ENCODE measurements at regions not wholly inside any gene's neighbourhood (a gene's known extent, or its start where the extent isn't known, plus 50 kb on each side); places are given as distances from the start of the nearest gene placed in this dataset.

DNA sequence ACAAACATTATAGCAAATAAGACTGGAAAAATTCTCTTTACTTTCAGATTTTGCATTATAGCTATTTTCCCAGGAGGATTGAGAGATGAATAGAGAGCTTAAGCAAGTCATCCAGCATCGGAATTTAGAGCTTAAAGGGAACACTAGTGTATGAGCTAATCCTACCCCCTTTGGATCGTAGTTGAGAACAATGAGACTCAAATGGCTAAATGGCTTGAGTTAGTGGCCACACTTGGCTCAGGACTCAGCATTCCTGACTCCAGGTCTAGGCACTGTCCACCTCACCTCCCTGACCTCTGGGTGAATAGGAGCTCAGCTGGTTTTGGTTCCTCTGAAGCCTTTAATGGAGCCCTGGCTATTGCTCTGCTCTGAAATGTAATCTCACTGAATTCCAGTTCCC lies 97.5 kb upstream of the CXCR4 start:
- DNase-seq (ENCODE audit: low read depth): no peak
- no peak overlapping the region for H3K4me3 ChIP-seq (ENCODE audit: low read depth, low read length)
- TF ChIP-seq, protein P1, sequence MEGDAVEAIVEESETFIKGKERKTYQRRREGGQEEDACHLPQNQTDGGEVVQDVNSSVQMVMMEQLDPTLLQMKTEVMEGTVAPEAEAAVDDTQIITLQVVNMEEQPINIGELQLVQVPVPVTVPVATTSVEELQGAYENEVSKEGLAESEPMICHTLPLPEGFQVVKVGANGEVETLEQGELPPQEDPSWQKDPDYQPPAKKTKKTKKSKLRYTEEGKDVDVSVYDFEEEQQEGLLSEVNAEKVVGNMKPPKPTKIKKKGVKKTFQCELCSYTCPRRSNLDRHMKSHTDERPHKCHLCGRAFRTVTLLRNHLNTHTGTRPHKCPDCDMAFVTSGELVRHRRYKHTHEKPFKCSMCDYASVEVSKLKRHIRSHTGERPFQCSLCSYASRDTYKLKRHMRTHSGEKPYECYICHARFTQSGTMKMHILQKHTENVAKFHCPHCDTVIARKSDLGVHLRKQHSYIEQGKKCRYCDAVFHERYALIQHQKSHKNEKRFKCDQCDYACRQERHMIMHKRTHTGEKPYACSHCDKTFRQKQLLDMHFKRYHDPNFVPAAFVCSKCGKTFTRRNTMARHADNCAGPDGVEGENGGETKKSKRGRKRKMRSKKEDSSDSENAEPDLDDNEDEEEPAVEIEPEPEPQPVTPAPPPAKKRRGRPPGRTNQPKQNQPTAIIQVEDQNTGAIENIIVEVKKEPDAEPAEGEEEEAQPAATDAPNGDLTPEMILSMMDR (IDR thresholded peaks at IDR 0.05; ENCODE audit: insufficient read depth, low read length): no peak

DNA sequence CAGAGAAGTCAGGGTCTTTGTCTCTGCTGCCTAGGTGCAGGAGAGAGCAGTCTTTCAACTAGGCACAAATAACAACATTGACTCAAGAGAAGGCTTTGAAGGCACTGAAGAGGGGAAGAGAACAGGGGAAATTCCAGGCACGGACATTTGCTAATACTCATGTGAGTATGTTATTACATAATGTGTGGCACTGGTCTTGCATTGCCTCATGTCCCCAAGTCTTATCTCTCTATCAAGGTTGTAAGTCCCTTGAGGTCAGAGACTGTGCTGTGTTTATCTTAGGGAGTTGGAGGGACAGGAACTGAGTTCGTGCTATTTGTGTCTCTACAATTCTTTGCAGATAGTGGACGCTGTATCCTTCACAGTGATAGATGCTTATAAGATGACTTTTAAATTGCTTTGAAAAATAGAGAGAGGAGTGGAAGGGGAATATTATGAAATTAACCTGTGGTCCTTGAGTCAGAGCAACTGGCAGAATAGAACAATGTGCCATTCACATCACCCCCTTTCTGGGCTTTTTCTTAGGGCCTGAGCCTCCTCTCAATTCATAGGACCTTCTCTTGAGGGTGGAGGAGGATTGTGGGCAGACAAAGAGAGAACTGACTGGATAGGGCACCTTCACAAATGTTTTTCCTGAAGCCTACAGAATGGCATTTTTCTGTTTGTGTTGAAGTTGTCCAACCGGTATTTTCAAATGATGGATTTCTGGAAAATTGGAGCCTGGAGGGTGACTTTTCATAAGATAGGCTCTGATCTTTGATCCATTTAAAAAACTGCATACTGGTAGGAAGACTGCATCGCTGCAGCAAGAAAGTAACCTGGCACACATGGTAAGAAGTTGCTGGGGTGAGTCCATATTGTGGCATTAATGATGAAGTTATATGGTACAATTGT lies 96.6 kb upstream of the CXCR4 start:
- TF ChIP-seq, protein P1 (IDR thresholded peaks at IDR 0.05; ENCODE audit: insufficient read depth, low read length): no peak
- no peak for DNase-seq (ENCODE audit: low read depth)
- H3K4me3 ChIP-seq (ENCODE audit: low read depth, low read length): no peak overlapping the region

DNA sequence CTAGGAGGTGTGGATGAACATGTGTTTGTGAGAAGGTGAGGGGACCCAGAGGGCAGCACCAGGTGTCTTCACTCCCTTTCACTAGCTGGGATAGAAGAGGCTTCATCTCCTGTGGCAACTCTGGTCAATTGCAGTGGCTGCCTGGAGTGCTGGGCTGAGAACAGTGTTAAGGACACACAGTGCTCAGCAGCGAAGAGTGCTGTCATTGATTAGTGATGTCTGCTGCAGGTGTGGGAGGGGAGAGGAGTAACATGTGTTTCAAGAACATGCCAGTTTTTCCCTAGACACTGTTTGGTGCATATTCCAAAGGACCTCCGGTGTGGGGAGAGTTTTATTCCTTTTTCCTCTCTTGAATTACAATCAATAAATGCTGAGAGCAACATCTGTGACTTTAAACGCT lies 95.9 kb upstream of the CXCR4 start:
- DNase-seq (ENCODE audit: low read depth): no peak
- TF ChIP-seq, protein P1 (IDR thresholded peaks at IDR 0.05; ENCODE audit: insufficient read depth, low read length): no peak
- no peak overlapping the region for H3K4me3 ChIP-seq (ENCODE audit: low read depth, low read length)

DNA sequence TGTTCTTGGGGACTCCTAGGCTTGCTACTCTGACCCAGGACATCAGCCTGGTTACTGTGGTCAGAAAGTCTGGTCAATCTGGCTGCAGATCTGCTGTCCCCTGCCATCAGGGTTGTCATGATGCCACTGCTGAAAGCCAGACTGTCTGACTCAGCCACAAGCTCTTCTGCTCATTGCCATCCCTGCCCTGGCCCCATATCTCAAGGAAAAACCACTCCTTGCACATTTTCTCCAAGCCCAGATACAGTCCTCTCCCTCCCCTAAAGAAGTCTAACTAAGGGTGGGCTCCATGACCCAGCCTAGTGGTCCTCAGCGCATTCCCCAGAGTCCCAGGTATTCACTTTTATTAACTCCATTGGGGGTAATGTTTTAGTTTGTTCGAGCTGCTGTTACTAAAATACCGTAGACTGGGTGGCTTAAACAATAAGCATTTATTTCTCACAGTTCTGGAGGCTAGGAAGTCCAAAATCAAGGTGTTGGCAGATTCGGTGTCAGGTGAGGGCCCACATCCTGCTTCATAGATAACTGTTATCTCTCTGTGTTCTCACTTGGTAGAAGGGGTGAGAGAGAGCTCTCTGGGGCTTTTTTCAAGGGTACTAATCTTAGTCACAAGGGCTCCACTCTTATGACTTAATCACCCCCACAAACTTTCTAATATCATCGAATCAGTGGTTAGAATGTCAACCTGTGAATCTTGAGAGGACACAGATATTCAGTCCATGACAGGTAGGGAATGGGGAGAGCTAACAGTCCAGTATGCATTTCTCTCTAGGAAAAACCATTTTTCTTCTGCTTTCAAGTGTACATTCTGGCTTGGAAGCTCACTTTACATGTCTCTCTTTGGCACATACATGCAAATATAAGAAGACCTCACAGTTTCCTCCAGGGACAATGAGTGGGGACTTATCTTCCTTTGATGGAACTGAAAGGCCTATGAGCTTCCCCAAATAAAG lies 94.8 kb upstream of the CXCR4 start:
- TF ChIP-seq, protein P1 (IDR thresholded peaks at IDR 0.05; ENCODE audit: insufficient read depth, low read length): no peak
- H3K4me3 ChIP-seq (ENCODE audit: low read depth, low read length): no peak overlapping the region
- no peak for DNase-seq (ENCODE audit: low read depth)

DNA sequence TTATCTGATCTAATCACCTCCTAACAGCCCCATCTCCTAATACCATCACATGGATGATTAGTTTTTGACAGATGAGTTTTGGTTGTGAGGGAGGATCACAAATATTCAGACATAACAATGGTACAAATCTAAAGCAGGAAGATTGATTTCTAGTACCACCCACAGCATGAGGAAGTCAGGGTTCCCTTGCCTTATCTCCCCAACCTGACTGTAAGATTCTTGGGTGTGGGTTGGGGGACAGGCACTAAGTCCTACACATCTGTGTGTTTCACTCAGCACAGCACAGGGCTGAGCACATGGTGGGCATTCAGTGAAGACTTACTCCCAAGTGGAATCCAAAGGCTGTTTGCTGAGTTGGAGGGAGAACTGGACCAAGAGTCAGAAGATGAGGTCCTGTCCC lies 93.8 kb upstream of the CXCR4 start:
- no peak for DNase-seq (ENCODE audit: low read depth)
- H3K4me3 ChIP-seq (ENCODE audit: low read depth, low read length): no peak overlapping the region
- TF ChIP-seq, protein P1 (IDR thresholded peaks at IDR 0.05; ENCODE audit: insufficient read depth, low read length): no peak

DNA sequence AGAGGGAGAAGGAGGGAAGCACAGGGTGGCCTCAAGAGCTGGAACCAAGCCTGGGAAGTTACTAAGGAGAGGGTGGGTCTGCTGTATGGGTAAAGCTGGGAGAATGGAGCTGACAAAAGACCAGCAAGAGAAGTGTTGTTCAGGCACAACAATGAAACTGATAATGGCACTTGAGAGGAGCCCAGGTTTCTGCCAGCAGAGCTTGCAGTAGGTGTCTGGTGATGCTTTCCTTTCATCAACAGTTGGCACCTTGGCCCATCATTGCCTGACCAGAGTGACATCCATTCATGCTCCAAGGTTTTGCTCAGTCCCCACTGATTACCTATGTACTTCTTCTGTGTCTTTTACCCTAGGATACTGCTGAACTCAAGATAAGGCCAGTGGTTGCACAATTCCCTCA lies 92.9 kb upstream of the CXCR4 start:
- DNase-seq (ENCODE audit: low read depth): peak; percentile 6
- TF ChIP-seq, protein P1 (IDR thresholded peaks at IDR 0.05; ENCODE audit: insufficient read depth, low read length): no peak
- no peak overlapping the region for H3K4me3 ChIP-seq (ENCODE audit: low read depth, low read length)
